GM10248 (cell line): ENCODE measurements at regions not wholly inside any gene's neighbourhood (a gene's known extent, or its start where the extent isn't known, plus 50 kb on each side); places are given as distances from the start of the nearest gene placed in this dataset.

ENCODE experiments used
- CTCF ChIA-PET: fragments of 300-600 bp; sonication (Branson Sonifier 250); formaldehyde crosslinking; extraction: SDS; loops from one replicate; lab custom pipeline; 2021; ENCODE audit warnings: antibody characterized with exemption; lab: Yijun Ruan, JAX
- POLR2A ChIA-PET: fragments of 350-650 bp; sonication (Branson Sonifier 250); formaldehyde crosslinking; extraction: SDS; loops from one replicate; lab custom pipeline; 2020; ENCODE audit warnings: antibody characterized with exemption; lab: Yijun Ruan, JAX
- DNase-seq: peaks from one replicate; pipeline ENCODE4 v3.0.0; 2012; ENCODE audit errors: extremely low spot score
- TF ChIP-seq, protein P1 (sequence below): IDR thresholded peaks from 2 replicates; pipeline ENCODE4 v1.5.1; 2012; ENCODE audit warnings: mild to moderate bottlenecking, low read depth; ENCODE audit errors: extremely low read depth, missing control alignments, control extremely low read depth

DNA sequence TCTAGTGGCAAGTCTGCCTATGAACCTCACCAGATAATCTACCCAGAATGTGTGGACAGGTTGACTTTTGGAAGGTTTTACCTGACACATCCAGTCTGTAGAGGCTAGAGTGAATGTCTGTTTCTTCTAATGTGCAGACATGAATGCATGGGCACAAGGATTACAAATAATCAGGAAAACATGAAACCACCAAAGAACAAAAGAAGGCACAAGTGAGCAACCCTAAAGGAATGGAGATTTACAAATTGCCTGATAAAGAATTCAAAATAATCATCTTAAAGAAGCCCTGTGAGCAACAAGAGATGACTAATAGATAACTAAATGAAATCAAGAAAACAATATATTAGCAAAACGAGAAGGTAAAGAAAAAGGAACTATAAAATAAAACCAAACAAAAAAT lies 876.1 kb upstream of the ADGRB3 start:
- CTCF ChIA-PET: no interaction called here
- DNase-seq: no peak
- POLR2A ChIA-PET: no interaction called here
- TF ChIP-seq, protein P1, sequence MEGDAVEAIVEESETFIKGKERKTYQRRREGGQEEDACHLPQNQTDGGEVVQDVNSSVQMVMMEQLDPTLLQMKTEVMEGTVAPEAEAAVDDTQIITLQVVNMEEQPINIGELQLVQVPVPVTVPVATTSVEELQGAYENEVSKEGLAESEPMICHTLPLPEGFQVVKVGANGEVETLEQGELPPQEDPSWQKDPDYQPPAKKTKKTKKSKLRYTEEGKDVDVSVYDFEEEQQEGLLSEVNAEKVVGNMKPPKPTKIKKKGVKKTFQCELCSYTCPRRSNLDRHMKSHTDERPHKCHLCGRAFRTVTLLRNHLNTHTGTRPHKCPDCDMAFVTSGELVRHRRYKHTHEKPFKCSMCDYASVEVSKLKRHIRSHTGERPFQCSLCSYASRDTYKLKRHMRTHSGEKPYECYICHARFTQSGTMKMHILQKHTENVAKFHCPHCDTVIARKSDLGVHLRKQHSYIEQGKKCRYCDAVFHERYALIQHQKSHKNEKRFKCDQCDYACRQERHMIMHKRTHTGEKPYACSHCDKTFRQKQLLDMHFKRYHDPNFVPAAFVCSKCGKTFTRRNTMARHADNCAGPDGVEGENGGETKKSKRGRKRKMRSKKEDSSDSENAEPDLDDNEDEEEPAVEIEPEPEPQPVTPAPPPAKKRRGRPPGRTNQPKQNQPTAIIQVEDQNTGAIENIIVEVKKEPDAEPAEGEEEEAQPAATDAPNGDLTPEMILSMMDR: no peak

DNA sequence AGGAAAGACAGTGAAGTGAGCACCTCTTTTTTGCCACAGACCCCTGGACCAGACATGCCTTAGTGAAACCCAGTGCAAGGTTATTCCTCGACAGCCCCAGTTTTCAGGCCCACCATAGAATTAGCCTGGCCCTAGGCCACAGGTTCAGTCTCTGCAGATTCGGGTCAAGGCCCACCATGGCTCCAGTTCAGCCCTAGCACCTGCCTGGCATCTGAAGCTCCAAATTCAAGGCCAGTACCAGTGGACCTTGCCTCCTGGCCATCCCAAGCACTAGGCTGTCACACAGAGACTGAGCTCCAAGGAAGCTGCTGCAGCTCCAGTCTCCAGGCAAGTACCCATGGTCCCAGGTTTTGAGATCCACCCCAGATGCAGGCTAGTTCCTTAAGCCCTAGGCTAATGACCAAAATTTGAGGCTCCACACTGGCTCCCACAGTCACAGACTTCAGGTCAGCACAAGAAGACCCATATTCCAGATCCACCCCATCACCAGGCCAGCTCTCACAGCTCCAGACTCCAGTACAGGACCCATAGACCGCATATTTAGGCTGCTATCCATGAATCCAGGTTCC lies 877.5 kb upstream of the ADGRB3 start:
- POLR2A ChIA-PET: no interaction called here
- no peak for DNase-seq
- CTCF ChIA-PET: no interaction called here
- TF ChIP-seq, protein P1: no peak

DNA sequence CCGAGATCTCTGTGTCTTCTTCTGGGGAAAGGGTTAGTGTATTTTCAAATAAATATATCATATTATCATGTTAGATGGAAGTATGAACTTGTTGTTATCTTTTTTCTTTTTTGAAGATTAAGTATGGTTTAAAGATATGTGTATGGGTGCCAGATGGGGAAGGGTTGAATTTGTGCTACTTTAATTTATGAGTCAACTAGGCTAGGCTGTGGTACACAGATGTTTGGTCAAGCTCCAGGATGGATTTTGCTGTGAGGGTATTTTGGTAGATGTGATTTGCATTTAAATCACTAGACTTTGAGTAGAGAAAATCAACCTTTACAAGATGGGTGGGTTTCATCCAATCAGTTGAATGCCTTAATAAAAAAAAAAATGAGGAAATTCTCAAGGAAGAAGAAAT lies 886.6 kb upstream of the ADGRB3 start:
- DNase-seq: no peak
- ChIA-PET CTCF (interaction anchor here (0.8 to 0.9 kb wide), 2 partner anchors 8 to 13 kb away, joined by 3 to 4 read pairs; no protein-coding TSS in a partner anchor), POLR2A (no interaction called here)
- TF ChIP-seq, protein P1: no peak

DNA sequence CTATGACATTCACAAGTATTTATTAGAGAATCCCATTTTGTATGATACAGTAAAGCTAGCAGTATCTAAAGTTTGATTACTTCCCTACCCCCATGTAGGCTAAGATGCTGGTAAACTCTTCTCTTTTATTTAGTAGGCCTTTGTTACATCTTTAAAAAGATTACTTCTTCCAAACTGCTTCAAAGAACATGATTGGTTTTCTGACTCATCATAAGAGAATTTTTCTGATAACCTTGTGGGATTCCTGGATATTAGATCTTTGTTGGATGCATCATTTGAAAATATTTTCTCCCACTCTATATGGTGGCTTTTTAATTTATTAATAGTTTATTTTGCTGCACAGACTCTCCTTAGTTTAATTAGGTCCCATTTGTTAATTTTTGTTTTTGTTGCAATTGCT lies 898.3 kb upstream of the ADGRB3 start:
- ChIA-PET POLR2A (no interaction called here), CTCF (no interaction called here)

DNA sequence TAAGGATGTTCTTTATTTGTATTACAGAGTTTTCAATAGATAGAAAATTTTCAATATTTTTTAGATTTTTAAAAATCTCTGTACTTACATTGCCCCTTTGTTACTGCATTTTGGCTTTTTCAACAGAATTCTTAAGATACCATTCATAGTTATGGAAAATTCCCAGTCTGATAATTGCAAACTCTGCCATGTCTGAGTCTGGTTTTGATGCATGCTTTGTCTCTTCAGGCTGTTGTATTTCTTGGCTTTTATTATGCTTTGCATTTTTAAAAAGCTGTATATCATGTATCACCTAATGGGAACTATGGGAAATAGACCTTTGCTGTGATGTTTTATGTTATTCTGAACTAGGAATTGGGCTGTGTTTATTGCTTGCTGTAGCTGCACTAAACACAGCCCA lies 898.9 kb upstream of the ADGRB3 start:
- DNase-seq: no peak
- CTCF ChIA-PET: interaction anchor here (1.0 kb wide), 1 partner anchor 55 kb away, joined by 3 read pairs; no protein-coding TSS in a partner anchor
- POLR2A ChIA-PET: no interaction called here
- TF ChIP-seq, protein P1: no peak

More for the DNA sequence above, 898.3 kb upstream of the ADGRB3 start:
- no peak for DNase-seq
- TF ChIP-seq, protein P1: no peak

DNA sequence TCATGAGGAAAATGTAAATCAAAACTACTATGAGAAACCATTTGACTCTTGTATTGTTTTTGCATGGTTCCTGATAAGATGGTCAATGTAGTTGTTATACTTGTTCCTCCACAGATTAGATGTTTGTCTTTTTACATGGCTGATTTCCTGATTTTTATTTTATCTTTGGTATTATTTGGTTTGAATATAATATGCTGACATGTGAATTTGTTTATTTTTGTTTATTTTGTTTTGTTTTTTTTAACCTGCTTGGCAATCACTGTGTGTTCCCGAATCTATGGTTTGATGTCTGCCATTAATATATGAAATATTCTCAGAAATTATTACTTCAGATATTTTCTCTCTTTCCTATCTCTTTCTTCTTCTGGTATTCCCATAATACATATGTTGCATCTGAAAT lies 899.5 kb upstream of the ADGRB3 start:
- TF ChIP-seq, protein P1: no peak
- POLR2A ChIA-PET: no interaction called here
- no peak for DNase-seq
- CTCF ChIA-PET: interaction anchor here (1.0 to 1.5 kb wide), 3 partner anchors 10 to 55 kb away, joined by 3 to 4 read pairs (median 4); no protein-coding TSS in a partner anchor
